DOHH2 (cell line): ENCODE measurements at regions not wholly inside any gene's neighbourhood (a gene's known extent, or its start where the extent isn't known, plus 50 kb on each side); places are given as distances from the start of the nearest gene placed in this dataset.

ENCODE experiments used
- H3F3A ChIP-seq: fragments of 200-600 bp; sonication (generic), shearing (Covaris generic); 2 replicates; pipeline ENCODE4 v1.6.0; 2016; ENCODE audit warnings: antibody characterized with exemption, mild to moderate bottlenecking; ENCODE audit not compliant: control insufficient read depth, insufficient read depth
- H3K27ac ChIP-seq: fragments of 200-600 bp; sonication (generic); 2 replicates; pipeline ENCODE4 v1.5.1; 2014; ENCODE audit warnings: low read depth, mild to moderate bottlenecking, low read length, moderate library complexity
- H3K27me3 ChIP-seq: fragments of 200-600 bp; sonication (generic); 2 replicates; pipeline ENCODE4 v1.6.1; 2014; ENCODE audit warnings: mild to moderate bottlenecking, low read length, mixed read lengths; ENCODE audit not compliant: control insufficient read depth
- H3K36me3 ChIP-seq: fragments of 200-600 bp; sonication (generic); 2 replicates; pipeline ENCODE4 v1.6.1; 2014; ENCODE audit warnings: mild to moderate bottlenecking, low read length, moderate library complexity, mixed read lengths; ENCODE audit not compliant: control insufficient read depth
- H3K4me1 ChIP-seq: fragments of 200-600 bp; sonication (generic); 2 replicates; pipeline ENCODE4 v1.6.1; 2014; ENCODE audit warnings: mild to moderate bottlenecking, low read length, mixed read lengths; ENCODE audit not compliant: control insufficient read depth
- H3K4me2 ChIP-seq: fragments of 200-600 bp; sonication (generic); 2 replicates; pipeline ENCODE4 v1.6.0; 2014; ENCODE audit warnings: mild to moderate bottlenecking, low read length, moderate library complexity
- H3K4me3 ChIP-seq: fragments of 200-600 bp; sonication (generic); 2 replicates; pipeline ENCODE4 v1.5.1; 2014; ENCODE audit warnings: mild to moderate bottlenecking, low read length, mixed read lengths
- H3K79me2 ChIP-seq: fragments of 200-600 bp; sonication (generic); 2 replicates; pipeline ENCODE4 v1.6.1; 2014; ENCODE audit warnings: mild to moderate bottlenecking, low read length, mixed read lengths; ENCODE audit not compliant: control insufficient read depth
- H3K9me2 ChIP-seq: fragments of 200-600 bp; sonication (generic); replicated peaks from 2 replicates; pipeline ENCODE4 v1.6.1; 2014; ENCODE audit warnings: mild to moderate bottlenecking, low read length, mixed read lengths; ENCODE audit not compliant: control insufficient read depth
- H3K9me3 ChIP-seq: fragments of 200-600 bp; sonication (generic); 2 replicates; pipeline ENCODE4 v1.6.1; 2014; ENCODE audit warnings: antibody characterized with exemption, low read length, mixed read lengths; ENCODE audit not compliant: control insufficient read depth, insufficient read depth
- H4K20me1 ChIP-seq: fragments of 200-600 bp; sonication (generic); 2 replicates; pipeline ENCODE4 v1.6.0; 2014; ENCODE audit warnings: low read depth, mild to moderate bottlenecking, antibody characterized with exemption, low read length, moderate library complexity; ENCODE audit not compliant: control insufficient read depth, insufficient read depth
- CTCF ChIP-seq: fragments of 200-600 bp; sonication (generic); IDR thresholded peaks from one replicate; pipeline ENCODE4 v1.5.1; 2014; ENCODE audit warnings: antibody characterized with exemption, mild to moderate bottlenecking, low read depth, low read length; ENCODE audit not compliant: poor library complexity, severe bottlenecking
- EZH2phosphoT487 ChIP-seq: fragments of 200-600 bp; sonication (generic); IDR thresholded peaks from 2 replicates; pipeline ENCODE4 v1.6.1; 2017; ENCODE audit warnings: borderline replicate concordance, mild to moderate bottlenecking, antibody characterized with exemption, low read length, moderate library complexity, mixed read lengths

- Histone ChIP-seq H3K4me3 (no peak overlapping the region), H3K27ac (no peak overlapping the region), H3K4me1 (peaks cover 10% of the 10 kb centered on the region), H4K20me1 (no peaks in the 10 kb centered on the region), H3K4me2 (no peak overlapping the region), H3K27me3 (peaks cover 4% of the 10 kb centered on the region; the same call in 1 of the 2 replicates), H3K36me3 (no peaks in the 10 kb centered on the region), H3F3A (no peaks in the 10 kb centered on the region), H3K9me3 (no peaks in the 10 kb centered on the region), H3K79me2 (no peaks in the 10 kb centered on the region), H3K9me2 (no peaks in the 10 kb centered on the region)
- no peak for TF ChIP-seq EZH2phosphoT487
- no peak for TF ChIP-seq CTCF
Measured at GRCh38 chr1:55445416-55445815, 230.3 kb upstream of the USP24 start.

- H3K4me2 ChIP-seq, result peak overlapping the region; percentile 7; the same call in 1 of the 2 replicates
- no peaks in the 10 kb centered on the region for H3K79me2 ChIP-seq
- H3K4me1 ChIP-seq, result peaks cover 10% of the 10 kb centered on the region
- no peak overlapping the region for H3K27ac ChIP-seq
- H3K9me3 ChIP-seq, result no peaks in the 10 kb centered on the region
- H4K20me1 ChIP-seq, result no peaks in the 10 kb centered on the region
- H3K9me2 ChIP-seq, result no peaks in the 10 kb centered on the region
- no peaks in the 10 kb centered on the region for H3K36me3 ChIP-seq
- no peak overlapping the region for H3K4me3 ChIP-seq
- no peak for TF ChIP-seq CTCF
- TF ChIP-seq EZH2phosphoT487, result no peak
- peaks cover 4% of the 10 kb centered on the region; the same call in 1 of the 2 replicates for H3K27me3 ChIP-seq
- H3F3A ChIP-seq, result no peaks in the 10 kb centered on the region
Measured at GRCh38 chr1:55444667-55445066, 229.5 kb upstream of the USP24 start.

GRCh38 chr1:55443175-55443915, 228.2 kb upstream of the USP24 start:
- H3K4me2 ChIP-seq, result no peak overlapping the region
- no peaks in the 10 kb centered on the region for H3K79me2 ChIP-seq
- peaks cover 10% of the 10 kb centered on the region for H3K4me1 ChIP-seq
- H3K4me3 ChIP-seq, result no peak overlapping the region
- H3K27me3 ChIP-seq, result peaks cover 4% of the 10 kb centered on the region; the same call in 1 of the 2 replicates
- TF ChIP-seq EZH2phosphoT487, result no peak
- no peaks in the 10 kb centered on the region for H3K9me2 ChIP-seq
- no peak overlapping the region for H3K27ac ChIP-seq
- H3K36me3 ChIP-seq, result no peaks in the 10 kb centered on the region
- no peaks in the 10 kb centered on the region for H4K20me1 ChIP-seq
- H3K9me3 ChIP-seq, result no peaks in the 10 kb centered on the region
- H3F3A ChIP-seq, result no peaks in the 10 kb centered on the region

GRCh38 chr1:55441489-55441888, 226.3 kb upstream of the USP24 start:
- Histone ChIP-seq H3K36me3 (no peaks in the 10 kb centered on the region), H3K4me1 (peaks cover 10% of the 10 kb centered on the region), H3K9me2 (no peaks in the 10 kb centered on the region), H3K4me3 (no peak overlapping the region), H3K27ac (no peak overlapping the region), H3K79me2 (no peaks in the 10 kb centered on the region), H3K27me3 (peaks cover 4% of the 10 kb centered on the region; the same call in 1 of the 2 replicates), H4K20me1 (no peaks in the 10 kb centered on the region), H3K9me3 (no peaks in the 10 kb centered on the region), H3F3A (no peaks in the 10 kb centered on the region), H3K4me2 (no peak overlapping the region)
- TF ChIP-seq CTCF (no peak), EZH2phosphoT487 (no peak)
